Endodermal cell (in vitro differentiated cells): ENCODE measurements at regions not wholly inside any gene's neighbourhood (a gene's known extent, or its start where the extent isn't known, plus 50 kb on each side); places are given as distances from the start of the nearest gene placed in this dataset.

Experiments
- DNase-seq: peaks from one replicate; pipeline ENCODE4 v3.0.0-alpha.2; 2017
- H3K27ac ChIP-seq: 2 replicates; pipeline ENCODE4 v1.5.1; 2013; ENCODE audit warnings: mild to moderate bottlenecking, low read depth, low read length, moderate library complexity
- H3K27me3 ChIP-seq: 2 replicates; pipeline ENCODE4 v1.6.1; 2013; ENCODE audit warnings: mild to moderate bottlenecking, low read length, moderate library complexity; ENCODE audit not compliant: insufficient read depth, control insufficient read depth, poor library complexity, severe bottlenecking
- H3K36me3 ChIP-seq: 2 replicates; pipeline ENCODE4 v1.7.0; 2013; ENCODE audit warnings: mild to moderate bottlenecking, low read length, moderate library complexity; ENCODE audit not compliant: control insufficient read depth, insufficient read depth
- H3K4me1 ChIP-seq: one replicate; pipeline ENCODE4 v1.7.0; 2013; ENCODE audit warnings: low read length; ENCODE audit not compliant: control insufficient read depth, insufficient read depth
- H3K4me3 ChIP-seq: 2 replicates; pipeline ENCODE4 v1.5.1; 2013; ENCODE audit warnings: mild to moderate bottlenecking, low read length, moderate library complexity
- H3K9ac ChIP-seq: 2 replicates; pipeline ENCODE4 v1.6.1; 2013; ENCODE audit warnings: mild to moderate bottlenecking, low read length, moderate library complexity; ENCODE audit not compliant: poor library complexity, severe bottlenecking; ENCODE audit errors: extremely low read depth
- H3K9me3 ChIP-seq: 2 replicates; pipeline ENCODE4 v1.6.1; 2013; ENCODE audit warnings: mild to moderate bottlenecking, low read length, moderate library complexity; ENCODE audit not compliant: control insufficient read depth
- H3K27ac Mint-ChIP-seq: 2 replicates; pipeline ENCODE4 v1.8.0; 2020; ENCODE audit warnings: mixed read lengths
- H3K27me3 Mint-ChIP-seq: 2 replicates; pipeline ENCODE4 v1.8.0; 2021; ENCODE audit warnings: mild to moderate bottlenecking, mixed read lengths; ENCODE audit not compliant: insufficient read depth
- H3K36me3 Mint-ChIP-seq: 2 replicates; pipeline ENCODE4 v1.8.0; 2020; ENCODE audit warnings: low read depth, mixed read lengths
- H3K4me1 Mint-ChIP-seq: 2 replicates; pipeline ENCODE4 v1.8.0; 2020; ENCODE audit warnings: mixed read lengths
- H3K4me3 Mint-ChIP-seq: 2 replicates; pipeline ENCODE4 v1.8.0; 2020; ENCODE audit warnings: mild to moderate bottlenecking, moderate library complexity, mixed read lengths
- H3K9me3 Mint-ChIP-seq: 2 replicates; pipeline ENCODE4 v1.8.0; 2020; ENCODE audit warnings: mild to moderate bottlenecking, mixed read lengths
- CTCF ChIP-seq: fragments of 200-600 bp; sonication (generic); conservative IDR thresholded peaks from 2 replicates; pipeline ENCODE4 v1.5.0; 2021; ENCODE audit warnings: antibody characterized with exemption, mild to moderate bottlenecking
- WGBS, 2 experiments: methylation state at CpG; one replicate each; pipeline versions ENCODE4 v1.1.5 to v1.1.7; 2013; ENCODE audit warnings: missing lambda C conversion rate in 2 of 2, mixed read lengths in 1 of 2; ENCODE audit not compliant: insufficient coverage in 1 of 2, insufficient read length in 1 of 2; 5-methylcytosine and 5-hydroxymethylcytosine counted together

GRCh38 chrX:14476205-14476604 is 53.1 kb upstream of the GLRA2 start:
- WGBS, 2 experiments: 100% methylated on average over 1 of the region's 2 CpGs; no CpG with 5 or more reads in 1 of the 2 experiments
- no peak overlapping the region for H3K4me3 ChIP-seq
- H3K9me3 ChIP-seq: no peaks in the 10 kb centered on the region
- no peak overlapping the region for H3K4me3 Mint-ChIP-seq
- H3K4me1 Mint-ChIP-seq: no peaks in the 10 kb centered on the region
- no peak for DNase-seq
- no peaks in the 10 kb centered on the region for H3K27me3 ChIP-seq
- no peak overlapping the region for H3K27ac Mint-ChIP-seq
- H3K27me3 Mint-ChIP-seq: no peaks in the 10 kb centered on the region
- no peaks in the 10 kb centered on the region for H3K36me3 Mint-ChIP-seq
- H3K27ac ChIP-seq: no peak overlapping the region
- no peak for TF ChIP-seq CTCF
- H3K36me3 ChIP-seq: no peaks in the 10 kb centered on the region
- no peak overlapping the region for H3K9ac ChIP-seq
- peaks cover 42% of the 10 kb centered on the region for H3K9me3 Mint-ChIP-seq
- no peaks in the 10 kb centered on the region for H3K4me1 ChIP-seq

- H3K27me3 Mint-ChIP-seq: no peaks in the 10 kb centered on the region
- H3K4me3 Mint-ChIP-seq: no peak overlapping the region
- Histone ChIP-seq H3K36me3 (no peaks in the 10 kb centered on the region), H3K4me3 (no peak overlapping the region), H3K27me3 (no peaks in the 10 kb centered on the region), H3K9ac (no peak overlapping the region), H3K9me3 (no peaks in the 10 kb centered on the region), H3K4me1 (no peaks in the 10 kb centered on the region), H3K27ac (no peak overlapping the region)
- DNase-seq: no peak
- no peak for TF ChIP-seq CTCF
- no peaks in the 10 kb centered on the region for H3K36me3 Mint-ChIP-seq
- H3K27ac Mint-ChIP-seq: no peak overlapping the region
- 94% methylated on average over 2 of the region's 2 CpGs; no CpG with 5 or more reads in 1 of the 2 experiments for WGBS, 2 experiments
- H3K9me3 Mint-ChIP-seq: peaks cover 46% of the 10 kb centered on the region
- no peaks in the 10 kb centered on the region for H3K4me1 Mint-ChIP-seq
Observed at GRCh38 chrX:14449773-14450172, 79.6 kb upstream of the GLRA2 start.

GRCh38 chrX:14448406-14448805 is 80.9 kb upstream of the GLRA2 start:
- WGBS, 2 experiments: 85 to 94% methylated on average over 5 to 7 of the region's 9 CpGs
- Mint-ChIP-seq H3K9me3 (peaks cover 54% of the 10 kb centered on the region), H3K27me3 (no peaks in the 10 kb centered on the region), H3K27ac (no peak overlapping the region), H3K36me3 (no peaks in the 10 kb centered on the region), H3K4me1 (no peaks in the 10 kb centered on the region), H3K4me3 (no peak overlapping the region)
- no peak overlapping the region for H3K27ac ChIP-seq
- no peaks in the 10 kb centered on the region for H3K9me3 ChIP-seq
- no peaks in the 10 kb centered on the region for H3K27me3 ChIP-seq
- H3K36me3 ChIP-seq: no peaks in the 10 kb centered on the region
- H3K4me1 ChIP-seq: no peaks in the 10 kb centered on the region
- no peak for DNase-seq
- no peak overlapping the region for H3K9ac ChIP-seq
- no peak for TF ChIP-seq CTCF
- no peak overlapping the region for H3K4me3 ChIP-seq
